D721Med (cell line): ENCODE measurements at regions not wholly inside any gene's neighbourhood (a gene's known extent, or its start where the extent isn't known, plus 50 kb on each side); places are given as distances from the start of the nearest gene placed in this dataset.

Experiments
- DNase-seq: peaks from one replicate; pipeline ENCODE4 v3.0.0; 2011; ENCODE audit warnings: low spot score; ENCODE audit not compliant: insufficient read length
- FAIRE-seq: peaks from 2 replicates; lab custom pipeline; 2011; peaks lifted over from hg19 to GRCh38; lab: Jason Lieb, UNC
- CTCF ChIP-seq: IDR thresholded peaks from 2 replicates; pipeline ENCODE4 v1.5.1; 2012; ENCODE audit warnings: mild to moderate bottlenecking, control low read depth; ENCODE audit not compliant: insufficient read depth; ENCODE audit errors: missing control alignments

DNA sequence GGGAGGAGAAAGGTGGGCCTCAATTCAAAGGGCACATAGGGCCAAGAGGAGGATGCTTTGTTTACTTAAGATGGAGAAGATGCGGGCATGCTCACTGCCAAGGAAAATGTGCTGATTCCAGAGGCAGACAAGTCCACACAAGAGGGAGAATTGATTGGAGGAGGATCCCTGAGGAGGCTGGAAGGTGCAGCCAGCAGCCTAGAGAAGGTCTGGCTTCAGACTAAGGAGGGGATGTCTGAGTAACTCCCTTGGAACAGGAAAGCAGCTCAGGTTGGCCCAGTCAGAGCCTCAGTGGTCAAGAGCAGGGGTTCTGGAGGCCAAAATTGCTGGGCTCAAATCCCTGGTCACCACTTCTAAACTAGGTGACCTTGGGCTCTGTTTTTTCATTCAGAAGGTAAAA lies 265.5 kb upstream of the NCKAP5 start:
- DNase-seq (no peak), FAIRE-seq (no peak)
- no peak for TF ChIP-seq CTCF

DNA sequence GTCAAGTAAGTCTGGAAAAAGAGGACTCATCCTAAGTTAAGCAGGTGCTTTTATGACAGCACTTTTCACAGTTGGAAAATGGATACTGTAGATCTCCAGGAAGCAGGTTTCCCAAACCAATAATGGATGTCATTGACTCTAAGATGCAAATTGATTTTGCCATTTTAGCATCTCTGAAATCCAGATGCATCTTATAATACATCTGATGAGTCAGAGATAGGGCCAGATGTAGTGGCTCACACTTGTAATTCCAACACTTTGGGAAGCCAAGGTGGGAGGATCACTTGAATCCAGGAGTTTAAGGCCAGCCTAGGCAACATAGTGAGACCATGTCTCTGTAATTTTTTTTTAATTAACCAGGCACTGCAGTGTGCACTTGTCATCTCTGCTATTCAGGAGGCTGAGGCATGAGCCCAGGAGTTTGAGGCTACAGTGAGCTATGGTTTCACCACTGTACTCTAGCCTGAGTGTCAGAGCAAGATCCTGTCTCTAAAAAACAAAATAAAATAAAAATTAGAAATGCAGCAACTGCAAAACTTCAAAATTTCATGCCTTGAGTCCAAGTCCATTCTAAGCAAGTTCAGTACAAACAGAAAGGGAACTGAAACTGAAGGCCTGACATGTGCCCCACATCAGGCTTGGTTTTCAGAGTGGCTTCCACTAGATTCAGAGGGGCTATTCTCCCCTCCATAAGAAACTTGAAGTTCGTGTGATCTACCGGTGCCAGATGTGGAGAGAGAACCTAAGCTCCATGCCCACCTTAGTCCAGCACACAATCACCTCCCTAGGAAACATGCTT lies 267.8 kb upstream of the NCKAP5 start:
- no peak for TF ChIP-seq CTCF
- DNase-seq = no peak
- FAIRE-seq = no peak

DNA sequence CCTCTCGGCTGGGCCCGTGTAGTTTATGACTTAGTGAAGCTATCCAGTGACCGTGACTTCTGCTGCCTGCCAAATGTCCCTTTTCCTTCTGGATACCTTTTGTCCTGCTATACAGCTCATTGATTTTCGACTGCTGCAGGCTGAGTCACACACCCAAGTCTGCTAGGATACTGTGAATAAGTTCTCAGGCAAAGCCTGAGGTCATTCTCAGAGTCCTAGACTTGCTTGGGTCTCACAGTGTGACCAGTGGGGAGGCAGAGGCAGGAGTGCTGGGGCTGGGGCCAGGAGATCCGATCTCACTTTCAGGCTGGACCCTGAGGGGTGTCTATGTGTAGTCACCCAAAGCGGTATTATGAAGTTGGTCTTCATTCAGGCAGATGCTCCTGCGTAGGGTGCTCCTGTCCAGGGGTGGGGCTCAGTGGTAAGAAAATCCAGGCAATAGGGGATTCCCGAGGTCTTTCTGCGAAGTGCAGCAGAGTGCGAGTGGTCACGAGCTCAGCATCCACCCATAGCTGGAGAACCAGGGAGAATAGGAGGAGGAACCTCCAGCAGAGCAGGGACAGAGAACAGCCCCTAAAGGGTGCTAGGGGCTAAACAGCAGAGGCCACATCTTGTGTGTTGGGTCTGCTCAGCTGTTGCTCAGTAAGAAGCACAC lies 268.6 kb upstream of the NCKAP5 start:
- TF ChIP-seq CTCF = no peak
- DNase-seq (no peak), FAIRE-seq (no peak)

DNA sequence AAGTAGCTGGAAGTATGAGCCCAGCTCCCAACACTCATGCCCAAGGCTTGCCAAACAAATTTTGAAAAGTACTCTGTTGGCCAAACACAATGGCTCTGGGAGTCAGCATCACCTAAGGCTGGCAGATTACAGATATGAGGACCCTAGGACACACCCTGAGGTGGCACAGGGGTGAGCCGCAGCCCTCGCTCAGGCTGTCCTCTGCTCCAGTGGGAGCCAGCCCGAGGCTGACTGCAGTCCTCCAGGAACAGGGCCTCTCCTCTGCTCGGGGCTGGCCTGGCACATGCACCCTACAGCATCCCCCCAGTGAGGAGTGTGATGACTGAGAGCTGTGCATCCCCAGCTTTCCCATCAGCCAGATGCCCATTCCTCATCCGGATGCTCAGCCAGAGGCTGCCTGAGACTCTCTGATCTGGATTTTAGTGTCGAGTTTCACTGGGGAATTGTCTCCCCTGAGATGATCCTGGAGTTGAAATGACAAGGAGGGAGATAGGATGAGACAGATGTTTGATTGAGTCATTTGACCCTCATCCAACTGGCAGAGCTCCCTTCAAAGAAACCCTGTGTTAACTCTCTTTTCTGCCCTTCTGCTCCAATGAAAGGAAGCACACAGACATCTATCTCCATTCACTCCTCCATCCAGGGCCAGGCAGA lies 269.3 kb upstream of the NCKAP5 start:
- no peak for DNase-seq
- FAIRE-seq = no peak
- no peak for TF ChIP-seq CTCF

- no peak for TF ChIP-seq CTCF
- FAIRE-seq (no peak), DNase-seq (no peak)
These were observed 270.5 kb upstream of the NCKAP5 start for GRCh38 chr2:133838642-133839365.

DNA sequence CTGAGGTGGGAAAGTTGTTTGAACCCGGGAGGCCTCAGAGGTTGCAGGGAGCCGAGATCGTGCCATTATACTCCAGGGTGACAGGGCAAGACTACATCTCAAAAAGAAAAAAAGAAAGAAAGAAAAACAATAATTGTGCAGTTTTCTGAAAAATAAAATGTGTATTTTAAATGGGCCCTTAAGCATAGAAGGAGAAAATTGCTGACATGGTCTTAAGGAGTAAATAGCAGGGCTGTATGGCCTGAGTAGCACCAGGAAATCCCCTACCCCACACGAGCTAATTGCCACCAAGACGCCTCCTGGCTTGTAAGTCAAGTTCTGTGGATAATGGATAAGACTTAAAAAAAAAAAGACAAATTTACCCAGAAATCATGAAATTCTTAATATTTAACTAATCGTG lies 271.4 kb upstream of the NCKAP5 start:
- TF ChIP-seq CTCF = no peak
- no peak for DNase-seq
- FAIRE-seq = no peak
